ENCODE measurements at regions not wholly inside any gene's neighbourhood (a gene's known extent, or its start where the extent isn't known, plus 50 kb on each side); places are given as distances from the start of the nearest gene placed in this dataset.

GRCh38 chr10:110365356-110366143, 60.8 kb upstream of the SMNDC1 start (continued):
- TF ChIP-seq, protein P1, sequence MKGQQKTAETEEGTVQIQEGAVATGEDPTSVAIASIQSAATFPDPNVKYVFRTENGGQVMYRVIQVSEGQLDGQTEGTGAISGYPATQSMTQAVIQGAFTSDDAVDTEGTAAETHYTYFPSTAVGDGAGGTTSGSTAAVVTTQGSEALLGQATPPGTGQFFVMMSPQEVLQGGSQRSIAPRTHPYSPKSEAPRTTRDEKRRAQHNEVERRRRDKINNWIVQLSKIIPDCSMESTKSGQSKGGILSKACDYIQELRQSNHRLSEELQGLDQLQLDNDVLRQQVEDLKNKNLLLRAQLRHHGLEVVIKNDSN (IDR thresholded peaks at IDR 0.05; ENCODE audit: borderline replicate concordance, low read depth), result no peak
- TF ChIP-seq ELF1 (IDR thresholded peaks at IDR 0.05) (no peak), TCF12 (IDR thresholded peaks at IDR 0.05) (no peak), FOXM1 (IDR thresholded peaks at IDR 0.05; ENCODE audit: low read depth) (no peak), SIN3A (IDR thresholded peaks at IDR 0.05; ENCODE audit: borderline replicate concordance, low read depth, low read length) (no peak), YY1 (IDR thresholded peaks at IDR 0.05; ENCODE audit: low read depth) (no peak)

GRCh38 chr10:110366635-110367034, 61.9 kb upstream of the SMNDC1 start:
- Histone ChIP-seq H3K9me3 (no peaks in the 10 kb centered on the region), H2AFZ (ENCODE audit: low read depth) (no peak overlapping the region), H3K27ac (ENCODE audit: low read depth in 2 of 2, low read length in 1 of 2) (no peak overlapping the region), H3K4me1 (ENCODE audit: control insufficient read depth in 1 of 2, insufficient read depth in 2 of 2, low read depth in 1 of 2, low read length in 1 of 2) (peaks cover 0 to 5% of the 10 kb centered on the region in 2 experiments; a peak in 2 of 4 replicates), H3K27me3 (ENCODE audit: insufficient read depth) (no peaks in the 10 kb centered on the region), H3K4me2 (no peak overlapping the region), H3K36me3 (replicated peaks in 1 of 2; ENCODE audit: control insufficient read depth in 1 of 2, insufficient read depth in 2 of 2, low read length in 1 of 2) (no peaks in the 10 kb centered on the region), H3K79me2 (ENCODE audit: insufficient read depth) (no peaks in the 10 kb centered on the region), H4K20me1 (ENCODE audit: insufficient read depth) (no peaks in the 10 kb centered on the region), H3K9me2 (no peaks in the 10 kb centered on the region), H3K4me3 (ENCODE audit: low read depth in 2 of 2, low read length in 1 of 2) (no peak overlapping the region), H3F3A (replicated peaks; ENCODE audit: insufficient read depth) (no peaks in the 10 kb centered on the region), H3K9ac (no peak overlapping the region)
- WGBS (ENCODE audit: low lambda C conversion rate), result 91% methylated on average over 4 of the region's 4 CpGs
- POLR2A ChIA-PET, result no interaction called here
- TF ChIP-seq YY1 (IDR thresholded peaks at IDR 0.05; ENCODE audit: low read depth) (no peak), JUND (IDR thresholded peaks at IDR 0.05) (no peak), CTCF (IDR thresholded peaks at IDR 0.05) (no peak), RXRA (IDR thresholded peaks at IDR 0.05; ENCODE audit: borderline replicate concordance, low read depth) (no peak), IRF3 (IDR thresholded peaks at IDR 0.05; ENCODE audit: low read depth, low read length) (no peak), RAD21 (IDR thresholded peaks at IDR 0.05; ENCODE audit: low read length) (no peak), USF2 (IDR thresholded peaks at IDR 0.05; ENCODE audit: borderline replicate concordance, low read depth, low read length) (no peak), TCF12 (IDR thresholded peaks at IDR 0.05) (no peak), GABPA (IDR thresholded peaks at IDR 0.05; ENCODE audit: low read depth) (no peak)
- CTCF ChIA-PET, result interaction anchor here (0.9 to 4.4 kb wide), 4 partner anchors 12 to 183 kb away, joined by 3 to 31 read pairs (median 4); no protein-coding TSS in a partner anchor
- DNase-seq, result no peak
